Omental fat pad (tissue), 3 donors: ENCODE measurements at regions not wholly inside any gene's neighbourhood (a gene's known extent, or its start where the extent isn't known, plus 50 kb on each side); places are given as distances from the start of the nearest gene placed in this dataset.

ENCODE experiments used
- ATAC-seq: fragments of 150-250 bp; one replicate; pipeline ENCODE4 v1.9.1; 2016; ENCODE audit warnings: mild to moderate bottlenecking, moderate library complexity; ENCODE audit not compliant: low FRiP score
- DNase-seq: peaks from one replicate; pipeline ENCODE4 v3.0.0-alpha.2; 2019; ENCODE audit warnings: low spot score
- CTCF ChIP-seq, 3 donors: fragments of 450-650 bp; IDR thresholded peaks; one replicate each; pipeline ENCODE4 v1.5.1; 2016 to 2017; ENCODE audit warnings: antibody characterized with exemption in 3 of 3, mild to moderate bottlenecking in 3 of 3, moderate library complexity in 2 of 3

GRCh38 chrX:107565015-107565414, 63.3 kb upstream of the PRPS1 start:
- DNase-seq (no peak), ATAC-seq (no peak)
- TF ChIP-seq CTCF (IDR thresholded peaks at IDR 0.05) = no peak

- DNase-seq (no peak), ATAC-seq (no peak)
- no peak for TF ChIP-seq CTCF (IDR thresholded peaks at IDR 0.05)
Measured at GRCh38 chrX:107565931-107566603, 62.2 kb upstream of the PRPS1 start.

- no peak for TF ChIP-seq CTCF (IDR thresholded peaks at IDR 0.05)
- ATAC-seq (no peak), DNase-seq (no peak)
Measured at GRCh38 chrX:107566604-107567262, 61.6 kb upstream of the PRPS1 start.

GRCh38 chrX:107567370-107567769, 60.9 kb upstream of the PRPS1 start:
- ATAC-seq (no peak), DNase-seq (no peak)
- no peak for TF ChIP-seq CTCF (IDR thresholded peaks at IDR 0.05)

GRCh38 chrX:107571296-107571998, 56.9 kb upstream of the PRPS1 start:
- DNase-seq (no peak), ATAC-seq (peak; percentile 60)
- TF ChIP-seq CTCF (IDR thresholded peaks at IDR 0.05) = no peak

- no peak for TF ChIP-seq CTCF (IDR thresholded peaks at IDR 0.05)
- DNase-seq = no peak
- no peak for ATAC-seq
Measured at GRCh38 chrX:107573016-107573415, 55.3 kb upstream of the PRPS1 start.
